Ovary (tissue), 3 donors: ENCODE measurements at regions not wholly inside any gene's neighbourhood (a gene's known extent, or its start where the extent isn't known, plus 50 kb on each side); places are given as distances from the start of the nearest gene placed in this dataset.

Experiments used
- CTCF ChIP-seq, 3 donors: fragments of 450-650 bp in 2 of 3; fragments of 200-600 bp in 1 of 3; IDR thresholded peaks; one replicate each; pipeline versions ENCODE4 v1.5.1 to v1.8.0; 2016 to 2022; ENCODE audit warnings: antibody characterized with exemption in 3 of 3, mild to moderate bottlenecking in 1 of 3
- EP300 ChIP-seq: sonication (generic); formaldehyde crosslinking; IDR thresholded peaks from one replicate; pipeline ENCODE4 v1.6.1; 2017; ENCODE audit warnings: antibody characterized with exemption
- POLR2A ChIP-seq: fragments of 450-650 bp; IDR thresholded peaks from one replicate; pipeline ENCODE4 v1.6.1; 2017; ENCODE audit warnings: antibody characterized with exemption, mild to moderate bottlenecking, moderate library complexity
- donor health status: DM: no; HTN: no; CAD: no.

- TF ChIP-seq EP300 (no peak), CTCF (IDR thresholded peaks at IDR 0.05) (no peak), POLR2A (no peak)
These were observed 286.3 kb downstream of the PDHA2 start for GRCh38 chr4:96126227-96126626.
